Parathyroid adenoma (tissue), 2 donors: ENCODE measurements at regions not wholly inside any gene's neighbourhood (a gene's known extent, or its start where the extent isn't known, plus 50 kb on each side); places are given as distances from the start of the nearest gene placed in this dataset.
"Not testable (repeated sequence)": the region's sequence is repeated elsewhere in the genome, so short reads cannot be mapped to it uniquely, and the experiment has no call there.

Source experiments
- H2AFZ ChIP-seq: fragments of 300-600 bp; sonication (generic); one replicate; pipeline ENCODE4 v1.7.0; 2017; ENCODE audit warnings: antibody characterized with exemption, mild to moderate bottlenecking
- H3K27ac ChIP-seq: fragments of 300-600 bp; sonication (generic); one replicate; pipeline ENCODE4 v1.7.0; 2017
- H3K27me3 ChIP-seq: fragments of 300-600 bp; sonication (generic); one replicate; pipeline ENCODE4 v1.7.0; 2017; ENCODE audit warnings: low read length; ENCODE audit not compliant: control insufficient read depth, insufficient read depth
- H3K36me3 ChIP-seq: fragments of 300-600 bp; sonication (generic); one replicate; pipeline ENCODE4 v1.7.0; 2017; ENCODE audit warnings: low read length; ENCODE audit not compliant: control insufficient read depth, insufficient read depth
- H3K4me1 ChIP-seq: fragments of 300-600 bp; sonication (generic); one replicate; pipeline ENCODE4 v1.7.0; 2017; ENCODE audit warnings: control low read depth
- H3K4me2 ChIP-seq: fragments of 300-600 bp; sonication (generic); one replicate; pipeline ENCODE4 v1.7.0; 2017; ENCODE audit warnings: low read length
- H3K4me3 ChIP-seq: fragments of 300-600 bp; sonication (generic); one replicate; pipeline ENCODE4 v1.7.0; 2017; ENCODE audit warnings: low read depth, low read length
- H3K79me2 ChIP-seq: fragments of 300-600 bp; sonication (generic); one replicate; pipeline ENCODE4 v1.7.0; 2017; ENCODE audit warnings: control low read depth
- H3K9ac ChIP-seq: fragments of 300-600 bp; sonication (generic); one replicate; pipeline ENCODE4 v1.7.0; 2017; ENCODE audit warnings: mild to moderate bottlenecking
- H3K9me3 ChIP-seq: fragments of 300-600 bp; sonication (generic); one replicate; pipeline ENCODE4 v1.7.0; 2017; ENCODE audit warnings: low read length; ENCODE audit not compliant: control insufficient read depth
- CTCF ChIP-seq: fragments of 300-600 bp; sonication (generic); IDR thresholded peaks from one replicate; pipeline ENCODE4 v1.7.0; 2017; ENCODE audit warnings: antibody characterized with exemption, mild to moderate bottlenecking
- donor health status: primary hyperparathyroidism.

- H3K27ac ChIP-seq: no peak overlapping the region
- no peak overlapping the region for H2AFZ ChIP-seq
- no peak for TF ChIP-seq CTCF
- peaks cover 4% of the 10 kb centered on the region for H3K4me1 ChIP-seq
- H3K9ac ChIP-seq: no peak overlapping the region
- no peaks in the 10 kb centered on the region for H3K9me3 ChIP-seq
- H3K79me2 ChIP-seq: no peaks in the 10 kb centered on the region
- H3K4me2 ChIP-seq: no peak overlapping the region
- H3K27me3 ChIP-seq: no peaks in the 10 kb centered on the region
- H3K36me3 ChIP-seq: no peaks in the 10 kb centered on the region
- H3K4me3 ChIP-seq: no peak overlapping the region
Measured at GRCh38 chr9:135284386-135285134, 195.0 kb upstream of the PPP1R26 start.

- not testable (repeated sequence) for H3K27ac ChIP-seq, H3K9me3 ChIP-seq, H3K4me1 ChIP-seq, H3K79me2 ChIP-seq, H3K4me3 ChIP-seq, H3K9ac ChIP-seq, H3K36me3 ChIP-seq, H3K4me2 ChIP-seq, H3K27me3 ChIP-seq, H2AFZ ChIP-seq
Measured at GRCh38 chr9:135286187-135286925, 193.2 kb upstream of the PPP1R26 start.

- no peaks in the 10 kb centered on the region for H3K9me3 ChIP-seq
- H3K36me3 ChIP-seq: no peaks in the 10 kb centered on the region
- no peak overlapping the region for H2AFZ ChIP-seq
- H3K9ac ChIP-seq: no peak overlapping the region
- no peak for TF ChIP-seq CTCF
- no peaks in the 10 kb centered on the region for H3K79me2 ChIP-seq
- H3K27me3 ChIP-seq: no peaks in the 10 kb centered on the region
- no peak overlapping the region for H3K4me2 ChIP-seq
- no peak overlapping the region for H3K4me3 ChIP-seq
- H3K27ac ChIP-seq: no peak overlapping the region
- peaks cover 8% of the 10 kb centered on the region for H3K4me1 ChIP-seq
Measured at GRCh38 chr9:135286961-135287360, 192.6 kb upstream of the PPP1R26 start.

- H3K27ac ChIP-seq: no peak overlapping the region
- H3K36me3 ChIP-seq: no peaks in the 10 kb centered on the region
- no peak overlapping the region for H3K4me2 ChIP-seq
- no peak overlapping the region for H2AFZ ChIP-seq
- H3K27me3 ChIP-seq: no peaks in the 10 kb centered on the region
- no peak overlapping the region for H3K4me3 ChIP-seq
- H3K79me2 ChIP-seq: no peaks in the 10 kb centered on the region
- H3K9ac ChIP-seq: no peak overlapping the region
- no peak for TF ChIP-seq CTCF
- no peaks in the 10 kb centered on the region for H3K9me3 ChIP-seq
- H3K4me1 ChIP-seq: peaks cover 4% of the 10 kb centered on the region
Measured at GRCh38 chr9:135287627-135288026, 192.0 kb upstream of the PPP1R26 start.

GRCh38 chr9:135288054-135288453 is 191.5 kb upstream of the PPP1R26 start:
- H3K4me1 ChIP-seq: peaks cover 4% of the 10 kb centered on the region
- no peaks in the 10 kb centered on the region for H3K27me3 ChIP-seq
- H3K9ac ChIP-seq: no peak overlapping the region
- no peaks in the 10 kb centered on the region for H3K36me3 ChIP-seq
- no peaks in the 10 kb centered on the region for H3K79me2 ChIP-seq
- no peak for TF ChIP-seq CTCF
- H3K27ac ChIP-seq: no peak overlapping the region
- H3K4me2 ChIP-seq: no peak overlapping the region
- no peaks in the 10 kb centered on the region for H3K9me3 ChIP-seq
- H2AFZ ChIP-seq: no peak overlapping the region
- no peak overlapping the region for H3K4me3 ChIP-seq
